HL-60 (cell line): ENCODE measurements at regions not wholly inside any gene's neighbourhood (a gene's known extent, or its start where the extent isn't known, plus 50 kb on each side); places are given as distances from the start of the nearest gene placed in this dataset.

Experiments
- DNase-seq, 2 experiments: peaks; one replicate each; pipeline ENCODE4 v3.0.0-alpha.2; 2010 to 2020; ENCODE audit warnings: low read depth in 1 of 2, low spot score in 1 of 2
- H3K27ac ChIP-seq: fragments of 250-450 bp; sonication (Bioruptor Pico); replicated peaks from 2 replicates; pipeline ENCODE4 v1.5.1; 2020; ENCODE audit warnings: mild to moderate bottlenecking, moderate library complexity
- H3K27me3 ChIP-seq: fragments of 250-450 bp; sonication (Bioruptor Pico); 2 replicates; pipeline ENCODE4 v1.5.1; 2021; ENCODE audit warnings: mild to moderate bottlenecking, moderate library complexity; ENCODE audit not compliant: insufficient read depth, poor library complexity, severe bottlenecking
- H3K4me3 ChIP-seq: replicated peaks from 2 replicates; pipeline ENCODE4 v1.5.1; 2011; ENCODE audit warnings: mild to moderate bottlenecking, control low read depth, low read length; ENCODE audit not compliant: insufficient read depth
- GABPA ChIP-seq: IDR thresholded peaks from 2 replicates; pipeline ENCODE4 v1.6.1; 2012; ENCODE audit warnings: low read depth
- POLR2AphosphoS5 ChIP-seq: IDR thresholded peaks from 2 replicates; pipeline ENCODE4 v1.6.1; 2012; ENCODE audit warnings: low read depth
- SPI1 ChIP-seq: IDR thresholded peaks from 2 replicates; pipeline ENCODE4 v1.6.1; 2012; ENCODE audit warnings: low read depth, mild to moderate bottlenecking, borderline replicate concordance
- TF ChIP-seq, protein P1 (sequence below): IDR thresholded peaks from one replicate; pipeline ENCODE4 v1.5.1; 2011; ENCODE audit warnings: low read length, control low read depth, inconsistent platforms; ENCODE audit not compliant: insufficient read depth
- TF ChIP-seq, protein P2 (sequence below): IDR thresholded peaks from 2 replicates; pipeline ENCODE4 v1.6.1; 2012; ENCODE audit warnings: low read depth; ENCODE audit not compliant: insufficient replicate concordance

DNA sequence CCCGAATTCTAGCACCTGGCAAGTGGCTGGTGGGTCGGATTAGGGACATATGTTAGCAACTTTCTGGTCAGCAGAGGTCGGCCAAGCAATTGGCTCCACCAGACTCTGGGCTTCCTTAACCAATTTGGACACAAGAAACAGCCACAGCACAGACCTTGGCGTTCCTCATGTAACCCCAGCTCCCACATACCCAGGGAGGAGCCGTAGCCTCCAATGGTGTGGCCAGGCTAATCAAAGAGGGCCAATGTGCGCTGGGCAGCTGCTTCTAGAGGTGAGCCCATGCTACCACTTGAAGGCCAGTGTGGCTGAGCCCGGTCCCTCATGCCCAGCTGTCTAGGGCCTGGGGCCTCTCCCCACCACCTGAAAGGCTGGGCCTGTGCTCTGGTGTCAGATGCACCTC lies 82.5 kb upstream of the MSX1 start:
- H3K4me3 ChIP-seq = no peak overlapping the region
- H3K27me3 ChIP-seq = no peaks in the 10 kb centered on the region
- H3K27ac ChIP-seq = no peak overlapping the region
- DNase-seq = no peak
- TF ChIP-seq, protein P1, sequence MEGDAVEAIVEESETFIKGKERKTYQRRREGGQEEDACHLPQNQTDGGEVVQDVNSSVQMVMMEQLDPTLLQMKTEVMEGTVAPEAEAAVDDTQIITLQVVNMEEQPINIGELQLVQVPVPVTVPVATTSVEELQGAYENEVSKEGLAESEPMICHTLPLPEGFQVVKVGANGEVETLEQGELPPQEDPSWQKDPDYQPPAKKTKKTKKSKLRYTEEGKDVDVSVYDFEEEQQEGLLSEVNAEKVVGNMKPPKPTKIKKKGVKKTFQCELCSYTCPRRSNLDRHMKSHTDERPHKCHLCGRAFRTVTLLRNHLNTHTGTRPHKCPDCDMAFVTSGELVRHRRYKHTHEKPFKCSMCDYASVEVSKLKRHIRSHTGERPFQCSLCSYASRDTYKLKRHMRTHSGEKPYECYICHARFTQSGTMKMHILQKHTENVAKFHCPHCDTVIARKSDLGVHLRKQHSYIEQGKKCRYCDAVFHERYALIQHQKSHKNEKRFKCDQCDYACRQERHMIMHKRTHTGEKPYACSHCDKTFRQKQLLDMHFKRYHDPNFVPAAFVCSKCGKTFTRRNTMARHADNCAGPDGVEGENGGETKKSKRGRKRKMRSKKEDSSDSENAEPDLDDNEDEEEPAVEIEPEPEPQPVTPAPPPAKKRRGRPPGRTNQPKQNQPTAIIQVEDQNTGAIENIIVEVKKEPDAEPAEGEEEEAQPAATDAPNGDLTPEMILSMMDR = no peak
- TF ChIP-seq, protein P2, sequence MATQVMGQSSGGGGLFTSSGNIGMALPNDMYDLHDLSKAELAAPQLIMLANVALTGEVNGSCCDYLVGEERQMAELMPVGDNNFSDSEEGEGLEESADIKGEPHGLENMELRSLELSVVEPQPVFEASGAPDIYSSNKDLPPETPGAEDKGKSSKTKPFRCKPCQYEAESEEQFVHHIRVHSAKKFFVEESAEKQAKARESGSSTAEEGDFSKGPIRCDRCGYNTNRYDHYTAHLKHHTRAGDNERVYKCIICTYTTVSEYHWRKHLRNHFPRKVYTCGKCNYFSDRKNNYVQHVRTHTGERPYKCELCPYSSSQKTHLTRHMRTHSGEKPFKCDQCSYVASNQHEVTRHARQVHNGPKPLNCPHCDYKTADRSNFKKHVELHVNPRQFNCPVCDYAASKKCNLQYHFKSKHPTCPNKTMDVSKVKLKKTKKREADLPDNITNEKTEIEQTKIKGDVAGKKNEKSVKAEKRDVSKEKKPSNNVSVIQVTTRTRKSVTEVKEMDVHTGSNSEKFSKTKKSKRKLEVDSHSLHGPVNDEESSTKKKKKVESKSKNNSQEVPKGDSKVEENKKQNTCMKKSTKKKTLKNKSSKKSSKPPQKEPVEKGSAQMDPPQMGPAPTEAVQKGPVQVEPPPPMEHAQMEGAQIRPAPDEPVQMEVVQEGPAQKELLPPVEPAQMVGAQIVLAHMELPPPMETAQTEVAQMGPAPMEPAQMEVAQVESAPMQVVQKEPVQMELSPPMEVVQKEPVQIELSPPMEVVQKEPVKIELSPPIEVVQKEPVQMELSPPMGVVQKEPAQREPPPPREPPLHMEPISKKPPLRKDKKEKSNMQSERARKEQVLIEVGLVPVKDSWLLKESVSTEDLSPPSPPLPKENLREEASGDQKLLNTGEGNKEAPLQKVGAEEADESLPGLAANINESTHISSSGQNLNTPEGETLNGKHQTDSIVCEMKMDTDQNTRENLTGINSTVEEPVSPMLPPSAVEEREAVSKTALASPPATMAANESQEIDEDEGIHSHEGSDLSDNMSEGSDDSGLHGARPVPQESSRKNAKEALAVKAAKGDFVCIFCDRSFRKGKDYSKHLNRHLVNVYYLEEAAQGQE = no peak
- TF ChIP-seq GABPA = no peak
- TF ChIP-seq SPI1 = no peak
- TF ChIP-seq POLR2AphosphoS5 = no peak

DNA sequence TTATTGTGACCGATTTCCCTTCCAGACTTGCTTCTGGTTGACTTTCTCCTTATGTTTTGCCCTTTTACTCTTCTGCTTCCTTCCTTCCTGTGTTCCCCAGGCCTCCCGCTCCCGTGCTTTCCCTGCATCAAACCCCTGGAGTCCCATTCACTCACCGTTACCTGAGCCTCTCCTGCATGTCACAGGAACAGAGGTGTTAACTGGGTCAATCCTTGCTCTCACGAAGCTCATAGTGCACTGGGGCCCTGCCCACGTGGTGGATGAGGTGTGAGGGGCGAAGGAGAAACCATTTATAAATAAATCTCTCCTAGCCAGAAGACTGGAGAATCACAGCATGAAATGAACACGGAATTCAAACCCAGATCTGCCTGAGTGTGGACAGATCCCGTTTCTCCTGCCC lies 83.1 kb upstream of the MSX1 start:
- DNase-seq = no peak
- no peaks in the 10 kb centered on the region for H3K27me3 ChIP-seq

DNA sequence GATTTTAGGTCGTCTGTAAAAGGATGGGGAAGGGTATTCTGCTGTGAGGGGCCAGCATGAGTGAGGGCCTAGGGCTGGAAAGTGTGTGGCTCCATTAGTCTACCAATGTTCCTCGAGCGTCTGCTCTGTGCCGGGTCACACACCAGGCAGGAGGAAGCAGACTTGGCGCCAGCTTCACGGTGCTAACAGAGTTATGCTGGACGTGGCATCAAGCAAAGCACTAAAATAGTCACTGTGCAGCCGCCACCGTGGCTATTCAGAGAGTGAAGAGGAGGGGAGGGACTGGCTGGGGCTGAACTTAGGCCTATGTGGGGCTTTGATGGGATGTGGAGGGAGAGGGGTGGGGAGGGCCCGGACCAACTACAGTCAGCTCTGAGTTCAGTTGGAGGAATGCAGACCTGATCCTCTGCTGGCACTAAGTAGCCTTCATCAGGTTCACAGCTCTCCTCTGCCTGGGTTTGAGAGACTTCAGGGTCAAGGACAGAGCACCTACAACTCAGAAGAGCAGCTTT lies 83.9 kb upstream of the MSX1 start:
- H3K27me3 ChIP-seq = no peaks in the 10 kb centered on the region
- TF ChIP-seq SPI1 = no peak
- TF ChIP-seq, protein P2 = no peak
- TF ChIP-seq POLR2AphosphoS5 = no peak
- TF ChIP-seq GABPA = no peak
- TF ChIP-seq, protein P1 = no peak
- H3K27ac ChIP-seq = no peak overlapping the region
- DNase-seq = no peak
- H3K4me3 ChIP-seq = no peak overlapping the region

More for the DNA sequence above, 83.1 kb upstream of the MSX1 start:
- TF ChIP-seq, protein P2 = no peak
- TF ChIP-seq POLR2AphosphoS5 (no peak), SPI1 (no peak), GABPA (no peak)
- TF ChIP-seq, protein P1 = no peak
- Histone ChIP-seq H3K4me3 (no peak overlapping the region), H3K27ac (no peak overlapping the region)
